Heart left ventricle (tissue), 13 donors: ENCODE measurements at regions not wholly inside any gene's neighbourhood (a gene's known extent, or its start where the extent isn't known, plus 50 kb on each side); places are given as distances from the start of the nearest gene placed in this dataset.

Experiments used
- POLR2A ChIP-seq, 2 donors: fragments of 450-650 bp; IDR thresholded peaks; one replicate each; pipeline ENCODE4 v1.6.1; 2017; ENCODE audit warnings: antibody characterized with exemption in 2 of 2, mild to moderate bottlenecking in 2 of 2, moderate library complexity in 2 of 2
- TF ChIP-seq, protein P1 (sequence below), 12 donors: fragments of 200-600 bp; sonication (generic) in 4 of 12; IDR thresholded peaks; one replicate each; pipeline versions ENCODE4 v1.5.0 to v1.8.0; 2018 to 2022; ENCODE audit warnings: antibody characterized with exemption in 12 of 12, mild to moderate bottlenecking in 5 of 12
- donor health status: ischemic (EF 13 %, LVEDD 7.1; RV severe dilation, severe dysfunction).
- donor health status: DM: no; HTN: yes; CAD: no.
- donor health status: DM: no; HTN: no; CAD: no.
- donor health status: ischemic (EF 25% LVEDD 6.9; RV normal size, moderate dysfunction).
- donor health status: ischemic (EF 25% LVEDD 5.7; RV mildly dilated, moderate dysfunction).
- donor health status: ischemic (EF 35%, LVEDD 5.7; RV mildly dilated, moderate dysfunction).
- donor health status: nonischemic (EF 11% LVEDD 7.7; RV severe dilation, severe dysfunction).
- donor health status: DM: yes; HTN: yes; CAD: no.
- donor health status: PGD.
- donor health status: ischemic (EF 29% LVEDD 5.4; RV normal size, mild dysfunction).
- donor health status: nonischemic (EF 23%, LVEDD 6.1; RV moderate dilation, normal function).

DNA sequence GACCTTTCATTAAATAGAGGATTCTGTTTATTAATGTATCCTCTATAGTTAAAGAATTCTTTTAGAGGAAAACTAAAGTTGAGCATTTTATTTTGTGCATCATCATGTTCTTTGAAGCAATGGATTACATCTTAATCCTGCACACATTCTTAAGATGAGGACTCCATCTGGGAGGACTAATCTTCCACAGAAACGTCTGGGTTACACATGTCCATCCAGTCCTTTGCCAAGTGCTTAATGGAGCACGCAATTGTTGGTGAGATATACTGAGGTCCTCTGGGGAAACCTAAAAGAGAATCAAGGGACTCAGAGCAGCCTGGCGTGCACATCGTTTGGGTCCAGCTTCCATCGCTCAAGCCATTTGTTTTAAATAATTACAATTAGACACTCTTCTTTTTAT, 115.1 kb upstream of the SFRP2 start:
- TF ChIP-seq, protein P1, sequence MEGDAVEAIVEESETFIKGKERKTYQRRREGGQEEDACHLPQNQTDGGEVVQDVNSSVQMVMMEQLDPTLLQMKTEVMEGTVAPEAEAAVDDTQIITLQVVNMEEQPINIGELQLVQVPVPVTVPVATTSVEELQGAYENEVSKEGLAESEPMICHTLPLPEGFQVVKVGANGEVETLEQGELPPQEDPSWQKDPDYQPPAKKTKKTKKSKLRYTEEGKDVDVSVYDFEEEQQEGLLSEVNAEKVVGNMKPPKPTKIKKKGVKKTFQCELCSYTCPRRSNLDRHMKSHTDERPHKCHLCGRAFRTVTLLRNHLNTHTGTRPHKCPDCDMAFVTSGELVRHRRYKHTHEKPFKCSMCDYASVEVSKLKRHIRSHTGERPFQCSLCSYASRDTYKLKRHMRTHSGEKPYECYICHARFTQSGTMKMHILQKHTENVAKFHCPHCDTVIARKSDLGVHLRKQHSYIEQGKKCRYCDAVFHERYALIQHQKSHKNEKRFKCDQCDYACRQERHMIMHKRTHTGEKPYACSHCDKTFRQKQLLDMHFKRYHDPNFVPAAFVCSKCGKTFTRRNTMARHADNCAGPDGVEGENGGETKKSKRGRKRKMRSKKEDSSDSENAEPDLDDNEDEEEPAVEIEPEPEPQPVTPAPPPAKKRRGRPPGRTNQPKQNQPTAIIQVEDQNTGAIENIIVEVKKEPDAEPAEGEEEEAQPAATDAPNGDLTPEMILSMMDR (IDR thresholded peaks at IDR 0.05) = no peak
- TF ChIP-seq POLR2A (IDR thresholded peaks at IDR 0.05) = no peak
